WTC11 (cell line): ENCODE measurements at regions not wholly inside any gene's neighbourhood (a gene's known extent, or its start where the extent isn't known, plus 50 kb on each side); places are given as distances from the start of the nearest gene placed in this dataset.

Experiments
- ATF1 ChIP-seq: sonication (generic); formaldehyde crosslinking; IDR thresholded peaks from 2 replicates; pipeline ENCODE4 v1.8.1; 2023; ENCODE audit warnings: mild to moderate bottlenecking, moderate library complexity, missing genetic modification reagents
- CTCF ChIP-seq: fragments of 200-600 bp; IDR thresholded peaks from 2 replicates; pipeline ENCODE4 v1.8.0; 2022; ENCODE audit warnings: antibody characterized with exemption
- FOXJ3 ChIP-seq: sonication (generic); formaldehyde crosslinking; IDR thresholded peaks from 2 replicates; pipeline ENCODE4 v1.9.0; 2021; ENCODE audit warnings: missing genetic modification reagents, mild to moderate bottlenecking, borderline replicate concordance
- JUN ChIP-seq: sonication (generic); formaldehyde crosslinking; IDR thresholded peaks from 2 replicates; pipeline ENCODE4 v1.8.0; 2023; ENCODE audit warnings: mild to moderate bottlenecking, missing genetic modification reagents
- NFE2L1 ChIP-seq: sonication (generic); formaldehyde crosslinking; IDR thresholded peaks from 2 replicates; pipeline ENCODE4 v1.8.1; 2023; ENCODE audit warnings: missing genetic modification reagents
- TEAD1 ChIP-seq: sonication (generic); formaldehyde crosslinking; IDR thresholded peaks from 2 replicates; pipeline ENCODE4 v1.8.0; 2022; ENCODE audit warnings: mild to moderate bottlenecking, missing genetic modification reagents
- ZBTB21 ChIP-seq: sonication (generic); formaldehyde crosslinking; IDR thresholded peaks from 2 replicates; pipeline ENCODE4 v1.8.1; 2023; ENCODE audit warnings: mild to moderate bottlenecking, missing genetic modification reagents, borderline replicate concordance
- TF ChIP-seq, protein P1 (sequence below): sonication (generic); formaldehyde crosslinking; IDR thresholded peaks from 2 replicates; pipeline ENCODE4 v1.8.0; 2023; ENCODE audit warnings: missing genetic modification reagents, mild to moderate bottlenecking, borderline replicate concordance

DNA sequence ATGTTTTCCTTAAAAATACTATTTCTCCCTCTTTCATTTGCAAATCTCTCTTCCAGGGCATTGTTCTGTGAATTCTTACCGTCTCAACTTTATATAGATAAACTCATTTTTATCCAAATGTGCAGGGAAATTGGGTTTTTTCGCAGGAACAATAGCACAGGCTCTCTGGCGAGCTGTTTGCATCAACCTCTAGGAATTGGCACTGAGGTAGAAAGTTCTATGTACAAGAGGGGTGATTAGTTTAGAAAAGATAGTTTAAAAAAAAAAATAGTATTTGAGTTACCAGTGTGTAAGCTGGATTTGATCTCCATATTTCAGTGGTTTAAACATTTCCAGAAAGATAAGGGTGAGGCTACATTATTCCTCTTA, 129.7 kb upstream of the BTN3A2 start:
- TF ChIP-seq CTCF (no peak), ZBTB21 (no peak), TEAD1 (CRISPR knock-in tag) (no peak), ATF1 (CRISPR knock-in tag) (no peak), JUN (no peak), NFE2L1 (CRISPR knock-in tag) (no peak), FOXJ3 (CRISPR knock-in tag) (no peak)
- TF ChIP-seq, protein P1, sequence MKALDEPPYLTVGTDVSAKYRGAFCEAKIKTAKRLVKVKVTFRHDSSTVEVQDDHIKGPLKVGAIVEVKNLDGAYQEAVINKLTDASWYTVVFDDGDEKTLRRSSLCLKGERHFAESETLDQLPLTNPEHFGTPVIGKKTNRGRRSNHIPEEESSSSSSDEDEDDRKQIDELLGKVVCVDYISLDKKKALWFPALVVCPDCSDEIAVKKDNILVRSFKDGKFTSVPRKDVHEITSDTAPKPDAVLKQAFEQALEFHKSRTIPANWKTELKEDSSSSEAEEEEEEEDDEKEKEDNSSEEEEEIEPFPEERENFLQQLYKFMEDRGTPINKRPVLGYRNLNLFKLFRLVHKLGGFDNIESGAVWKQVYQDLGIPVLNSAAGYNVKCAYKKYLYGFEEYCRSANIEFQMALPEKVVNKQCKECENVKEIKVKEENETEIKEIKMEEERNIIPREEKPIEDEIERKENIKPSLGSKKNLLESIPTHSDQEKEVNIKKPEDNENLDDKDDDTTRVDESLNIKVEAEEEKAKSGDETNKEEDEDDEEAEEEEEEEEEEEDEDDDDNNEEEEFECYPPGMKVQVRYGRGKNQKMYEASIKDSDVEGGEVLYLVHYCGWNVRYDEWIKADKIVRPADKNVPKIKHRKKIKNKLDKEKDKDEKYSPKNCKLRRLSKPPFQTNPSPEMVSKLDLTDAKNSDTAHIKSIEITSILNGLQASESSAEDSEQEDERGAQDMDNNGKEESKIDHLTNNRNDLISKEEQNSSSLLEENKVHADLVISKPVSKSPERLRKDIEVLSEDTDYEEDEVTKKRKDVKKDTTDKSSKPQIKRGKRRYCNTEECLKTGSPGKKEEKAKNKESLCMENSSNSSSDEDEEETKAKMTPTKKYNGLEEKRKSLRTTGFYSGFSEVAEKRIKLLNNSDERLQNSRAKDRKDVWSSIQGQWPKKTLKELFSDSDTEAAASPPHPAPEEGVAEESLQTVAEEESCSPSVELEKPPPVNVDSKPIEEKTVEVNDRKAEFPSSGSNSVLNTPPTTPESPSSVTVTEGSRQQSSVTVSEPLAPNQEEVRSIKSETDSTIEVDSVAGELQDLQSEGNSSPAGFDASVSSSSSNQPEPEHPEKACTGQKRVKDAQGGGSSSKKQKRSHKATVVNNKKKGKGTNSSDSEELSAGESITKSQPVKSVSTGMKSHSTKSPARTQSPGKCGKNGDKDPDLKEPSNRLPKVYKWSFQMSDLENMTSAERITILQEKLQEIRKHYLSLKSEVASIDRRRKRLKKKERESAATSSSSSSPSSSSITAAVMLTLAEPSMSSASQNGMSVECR (CRISPR knock-in tag): no peak
